Natural killer cell (primary cell): ENCODE measurements at regions not wholly inside any gene's neighbourhood (a gene's known extent, or its start where the extent isn't known, plus 50 kb on each side); places are given as distances from the start of the nearest gene placed in this dataset.

ENCODE experiments used
- ATAC-seq, 3 donors: fragments of 150-1000 bp in 2 of 3; fragments of 200-7000 bp in 1 of 3; cut with Tn5 transposase; 1 replicate in 1 of 3; 2 replicates in 2 of 3; pipeline ENCODE4 v1.10.0; 2021; ENCODE audit warnings: mild to moderate bottlenecking in 2 of 3, moderate library complexity in 2 of 3
- DNase-seq, 2 donors: peaks; one replicate each; pipeline versions ENCODE4 v3.0.0 to v3.0.0-alpha.2; 2013 to 2021; ENCODE audit warnings: mixed read lengths in 1 of 2
- H3K27ac ChIP-seq: one replicate; pipeline ENCODE4 v1.5.1; 2013; ENCODE audit warnings: mild to moderate bottlenecking, low read length
- H3K27me3 ChIP-seq: one replicate; pipeline ENCODE4 v1.6.1; 2013; ENCODE audit warnings: low read length; ENCODE audit not compliant: control insufficient read depth, insufficient read depth
- H3K36me3 ChIP-seq: one replicate; pipeline ENCODE4 v1.6.1; 2013; ENCODE audit warnings: low read length; ENCODE audit not compliant: control insufficient read depth, insufficient read depth
- H3K4me1 ChIP-seq: one replicate; pipeline ENCODE4 v1.6.1; 2013; ENCODE audit warnings: low read length; ENCODE audit not compliant: control insufficient read depth, insufficient read depth
- H3K4me3 ChIP-seq: one replicate; pipeline ENCODE4 v1.5.1; 2013; ENCODE audit warnings: low read length
- H3K9me3 ChIP-seq: one replicate; pipeline ENCODE4 v1.6.1; 2013; ENCODE audit warnings: low read length; ENCODE audit not compliant: control insufficient read depth, insufficient read depth
- H3K27ac Mint-ChIP-seq, 2 donors: one replicate each; pipeline ENCODE4 v1.8.0; 2022; ENCODE audit warnings: mild to moderate bottlenecking in 2 of 2, mixed read lengths in 2 of 2, moderate library complexity in 1 of 2
- H3K27me3 Mint-ChIP-seq, 2 donors: one replicate each; pipeline ENCODE4 v1.8.0; 2022; ENCODE audit warnings: low read depth in 2 of 2, mixed read lengths in 2 of 2
- H3K36me3 Mint-ChIP-seq: one replicate; pipeline ENCODE4 v1.8.0; 2022; ENCODE audit warnings: mixed read lengths
- H3K4me1 Mint-ChIP-seq, 2 donors: one replicate each; pipeline ENCODE4 v1.8.0; 2022; ENCODE audit warnings: mixed read lengths in 2 of 2
- H3K4me3 Mint-ChIP-seq: one replicate; pipeline ENCODE4 v1.8.0; 2022; ENCODE audit warnings: mild to moderate bottlenecking, moderate library complexity, mixed read lengths
- H3K9me3 Mint-ChIP-seq, 2 donors: one replicate each; pipeline ENCODE4 v1.8.0; 2022; ENCODE audit warnings: mixed read lengths in 2 of 2
- WGBS: methylation state at CpG from one replicate; pipeline ENCODE4 v1.1.7; 2013; ENCODE audit warnings: missing lambda C conversion rate; ENCODE audit not compliant: insufficient coverage; 5-methylcytosine and 5-hydroxymethylcytosine counted together
- intact Hi-C: fragments of 100-400 bp; cut with micrococcal nuclease; formaldehyde crosslinking; loops from one replicate; pipeline ENCODE4 v1.14.2; 2022
- TF ChIP-seq, protein P1 (sequence below): fragments of 200-600 bp; IDR thresholded peaks from one replicate; pipeline ENCODE4 v1.8.0; 2022; ENCODE audit warnings: antibody characterized with exemption

DNA sequence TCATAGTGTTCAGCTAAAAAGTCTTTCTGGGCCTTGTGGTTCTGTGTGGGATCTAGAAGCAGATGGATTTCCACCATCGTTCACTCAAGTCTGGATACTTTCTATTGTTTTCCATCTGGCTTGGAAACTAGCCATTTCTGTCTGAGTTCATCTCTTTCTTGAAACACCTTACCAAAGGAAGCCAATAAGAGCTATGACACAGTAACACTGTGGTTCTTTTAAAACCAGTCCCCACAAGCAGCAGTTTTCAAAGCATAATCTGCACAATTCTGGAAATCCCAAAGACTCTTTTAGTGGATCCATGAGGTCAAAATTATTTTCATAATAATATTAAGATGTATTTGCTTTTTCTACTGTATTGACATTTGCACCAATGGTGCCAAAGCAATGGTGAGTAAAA is 234.2 kb upstream of the TET2 start:
- no peaks in the 10 kb centered on the region for H3K9me3 ChIP-seq
- peak overlapping the region; percentile 11 for H3K27ac ChIP-seq
- no peak overlapping the region for H3K4me3 Mint-ChIP-seq
- H3K27me3 Mint-ChIP-seq, result peaks cover 0 to 2% of the 10 kb centered on the region in 2 donors
- H3K4me1 ChIP-seq, result no peaks in the 10 kb centered on the region
- peaks cover 0 to 3% of the 10 kb centered on the region in 2 donors for H3K9me3 Mint-ChIP-seq
- DNase-seq (no peak), ATAC-seq (peak in 2 of 3 donors; percentile 76 to 78)
- TF ChIP-seq, protein P1, sequence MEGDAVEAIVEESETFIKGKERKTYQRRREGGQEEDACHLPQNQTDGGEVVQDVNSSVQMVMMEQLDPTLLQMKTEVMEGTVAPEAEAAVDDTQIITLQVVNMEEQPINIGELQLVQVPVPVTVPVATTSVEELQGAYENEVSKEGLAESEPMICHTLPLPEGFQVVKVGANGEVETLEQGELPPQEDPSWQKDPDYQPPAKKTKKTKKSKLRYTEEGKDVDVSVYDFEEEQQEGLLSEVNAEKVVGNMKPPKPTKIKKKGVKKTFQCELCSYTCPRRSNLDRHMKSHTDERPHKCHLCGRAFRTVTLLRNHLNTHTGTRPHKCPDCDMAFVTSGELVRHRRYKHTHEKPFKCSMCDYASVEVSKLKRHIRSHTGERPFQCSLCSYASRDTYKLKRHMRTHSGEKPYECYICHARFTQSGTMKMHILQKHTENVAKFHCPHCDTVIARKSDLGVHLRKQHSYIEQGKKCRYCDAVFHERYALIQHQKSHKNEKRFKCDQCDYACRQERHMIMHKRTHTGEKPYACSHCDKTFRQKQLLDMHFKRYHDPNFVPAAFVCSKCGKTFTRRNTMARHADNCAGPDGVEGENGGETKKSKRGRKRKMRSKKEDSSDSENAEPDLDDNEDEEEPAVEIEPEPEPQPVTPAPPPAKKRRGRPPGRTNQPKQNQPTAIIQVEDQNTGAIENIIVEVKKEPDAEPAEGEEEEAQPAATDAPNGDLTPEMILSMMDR, result no peak
- no peaks in the 10 kb centered on the region for H3K36me3 ChIP-seq
- H3K27ac Mint-ChIP-seq, result peak overlapping the region; percentile 9 to 39
- H3K4me3 ChIP-seq, result no peak overlapping the region
- no peaks in the 10 kb centered on the region for H3K27me3 ChIP-seq
- H3K36me3 Mint-ChIP-seq, result no peaks in the 10 kb centered on the region
- H3K4me1 Mint-ChIP-seq, result peaks cover 13 to 14% of the 10 kb centered on the region in 2 donors
- WGBS, result 75% methylated on average over 1 of the region's 1 CpG
- intact Hi-C loops, result loop anchor here (2.0 kb wide), 1 partner anchor 16 kb away; no protein-coding TSS in a partner anchor

DNA sequence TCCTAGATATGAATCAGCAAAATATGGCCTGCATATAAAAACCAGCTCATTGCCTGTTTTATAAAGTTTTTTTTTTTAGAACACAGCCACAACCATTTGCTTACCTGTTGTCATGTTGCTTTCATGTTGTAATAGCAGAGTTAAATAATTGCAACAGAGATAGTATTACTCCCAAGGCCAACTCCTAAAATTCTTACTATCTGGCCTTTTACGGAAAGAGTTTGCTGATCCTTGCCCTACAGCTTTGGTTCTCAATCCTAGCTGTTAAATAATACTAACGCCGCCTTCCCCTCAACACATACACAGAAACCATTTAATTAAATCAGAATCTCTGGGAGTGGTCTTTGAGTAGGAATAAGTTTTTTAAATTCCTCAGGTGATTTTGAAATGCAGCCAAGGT is 231.3 kb upstream of the TET2 start:
- Histone ChIP-seq H3K27me3 (no peaks in the 10 kb centered on the region), H3K4me3 (no peak overlapping the region), H3K36me3 (no peaks in the 10 kb centered on the region), H3K27ac (no peak overlapping the region), H3K9me3 (no peaks in the 10 kb centered on the region), H3K4me1 (no peaks in the 10 kb centered on the region)
- Mint-ChIP-seq H3K4me1 (peaks cover 25 to 27% of the 10 kb centered on the region in 2 donors), H3K4me3 (no peak overlapping the region), H3K36me3 (no peaks in the 10 kb centered on the region), H3K9me3 (peaks cover 0 to 3% of the 10 kb centered on the region in 2 donors), H3K27me3 (peaks cover 0 to 2% of the 10 kb centered on the region in 2 donors), H3K27ac (no peak overlapping the region)
- TF ChIP-seq, protein P1, result no peak
- ATAC-seq (no peak), DNase-seq (no peak)
- intact Hi-C loops, result no loop called here
- 100% methylated on average over 1 of the region's 3 CpGs for WGBS

DNA sequence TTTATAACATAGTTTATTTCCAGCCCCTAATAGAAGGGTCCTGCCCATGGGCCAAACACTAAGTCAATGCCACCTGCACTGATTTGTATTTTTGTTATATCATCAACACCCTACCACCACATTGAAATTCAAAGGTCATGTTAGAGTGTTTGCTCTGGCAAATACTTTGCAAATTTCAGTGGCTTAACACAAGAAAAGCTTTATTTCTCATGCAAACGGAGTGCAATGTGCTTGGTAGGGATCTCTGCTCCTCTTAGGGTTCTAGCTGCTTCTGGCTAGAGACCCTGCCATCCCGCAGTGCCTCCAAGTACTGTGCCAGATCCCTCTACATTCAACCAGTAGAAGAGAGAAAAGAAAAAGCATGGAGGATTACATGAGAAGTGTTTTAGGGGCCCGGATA is 230.8 kb upstream of the TET2 start:
- Histone ChIP-seq H3K4me1 (no peaks in the 10 kb centered on the region), H3K4me3 (no peak overlapping the region), H3K27ac (no peak overlapping the region), H3K36me3 (no peaks in the 10 kb centered on the region), H3K27me3 (no peaks in the 10 kb centered on the region), H3K9me3 (no peaks in the 10 kb centered on the region)
- 87% methylated on average over 2 of the region's 3 CpGs for WGBS
- intact Hi-C loops, result no loop called here
- H3K36me3 Mint-ChIP-seq, result no peaks in the 10 kb centered on the region
- peaks cover 0 to 2% of the 10 kb centered on the region in 2 donors for H3K27me3 Mint-ChIP-seq
- peaks cover 28 to 32% of the 10 kb centered on the region in 2 donors for H3K4me1 Mint-ChIP-seq
- DNase-seq, result no peak
- ATAC-seq, result no peak
- H3K27ac Mint-ChIP-seq, result no peak overlapping the region
- TF ChIP-seq, protein P1, result no peak
- H3K9me3 Mint-ChIP-seq, result peaks cover 0 to 3% of the 10 kb centered on the region in 2 donors
- H3K4me3 Mint-ChIP-seq, result no peak overlapping the region

DNA sequence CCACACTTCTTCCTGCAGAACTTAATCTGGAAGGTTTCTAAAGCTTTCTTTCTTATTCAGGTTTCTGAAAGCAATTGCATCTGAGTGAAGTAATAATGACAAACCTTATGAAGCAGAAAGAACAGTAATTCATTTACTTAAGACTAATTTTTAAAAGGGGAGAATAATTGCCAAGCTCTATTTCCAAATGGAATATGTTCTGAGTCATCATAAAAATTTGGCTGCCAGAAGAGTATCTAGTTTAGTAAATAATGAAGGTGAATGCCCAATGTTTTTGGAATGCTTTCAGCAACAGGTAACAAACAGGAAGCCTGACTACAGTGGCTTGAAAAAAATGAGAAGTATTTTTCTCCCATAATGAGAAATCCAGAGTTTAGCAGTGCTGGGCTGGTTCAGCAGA is 227.3 kb upstream of the TET2 start:
- H3K27ac Mint-ChIP-seq, result peak overlapping the region; percentile 0 to 31
- Histone ChIP-seq H3K27me3 (no peaks in the 10 kb centered on the region), H3K4me1 (no peaks in the 10 kb centered on the region), H3K4me3 (no peak overlapping the region), H3K27ac (no peak overlapping the region), H3K36me3 (no peaks in the 10 kb centered on the region), H3K9me3 (no peaks in the 10 kb centered on the region)
- intact Hi-C loops, result no loop called here
- H3K4me1 Mint-ChIP-seq, result peaks cover 15 to 19% of the 10 kb centered on the region in 2 donors
- H3K36me3 Mint-ChIP-seq, result no peaks in the 10 kb centered on the region
- H3K9me3 Mint-ChIP-seq, result no peaks in the 10 kb centered on the region
- ATAC-seq (no peak), DNase-seq (no peak)
- TF ChIP-seq, protein P1, result no peak
- H3K4me3 Mint-ChIP-seq, result no peak overlapping the region
- H3K27me3 Mint-ChIP-seq, result no peaks in the 10 kb centered on the region
